NCI-H2107 (cell line): ENCODE measurements at regions not wholly inside any gene's neighbourhood (a gene's known extent, or its start where the extent isn't known, plus 50 kb on each side); places are given as distances from the start of the nearest gene placed in this dataset.

Experiments
- DNase-seq: peaks from one replicate; lab custom pipeline; 2025; lab: John Stamatoyannopoulos, UW

- DNase-seq = no peak
These were observed 120.4 kb downstream of the ACKR3 start for GRCh38 chr2:236689981-236690380.

DNA sequence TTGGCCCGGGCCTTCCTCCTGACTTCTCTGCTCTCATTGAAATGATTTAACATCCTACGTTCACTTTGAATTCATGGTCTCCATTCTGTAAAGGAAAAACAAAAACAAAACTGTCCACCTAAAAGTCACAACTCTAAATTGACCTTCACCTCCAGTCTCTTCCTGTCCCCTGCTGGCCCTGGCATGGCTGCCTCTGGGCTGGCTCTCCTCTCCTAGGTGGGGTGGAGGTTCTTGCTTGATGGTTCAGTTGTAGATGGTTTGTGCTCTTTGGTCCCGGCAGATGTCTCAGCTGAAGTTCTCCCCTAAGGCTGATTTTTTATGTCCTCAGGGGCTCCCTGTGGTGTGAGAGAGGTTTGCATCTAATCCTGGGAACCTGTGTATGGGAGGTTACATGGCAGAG is 121.1 kb downstream of the ACKR3 start:
- DNase-seq = no peak

DNA sequence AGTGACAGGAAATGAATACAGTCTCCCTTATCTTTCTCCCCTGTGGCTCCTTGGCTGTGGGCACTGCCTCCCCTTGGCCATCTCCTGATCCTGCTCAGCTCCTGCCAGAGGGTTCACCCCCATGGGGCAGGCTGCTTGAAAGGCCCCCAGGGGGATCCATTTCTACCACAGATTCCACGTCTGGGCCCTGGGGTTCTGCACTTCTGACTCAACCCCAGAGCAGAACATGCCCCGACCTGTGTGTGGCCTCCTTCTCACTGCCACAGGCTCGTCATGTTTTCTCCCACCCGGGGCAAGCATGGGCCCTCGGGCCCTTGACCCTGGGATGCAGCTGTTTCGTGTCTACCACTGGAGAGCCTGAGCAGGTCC is 122.2 kb downstream of the ACKR3 start:
- DNase-seq = no peak

- no peak for DNase-seq
These were observed 123.3 kb downstream of the ACKR3 start for GRCh38 chr2:236692937-236693336.

DNA sequence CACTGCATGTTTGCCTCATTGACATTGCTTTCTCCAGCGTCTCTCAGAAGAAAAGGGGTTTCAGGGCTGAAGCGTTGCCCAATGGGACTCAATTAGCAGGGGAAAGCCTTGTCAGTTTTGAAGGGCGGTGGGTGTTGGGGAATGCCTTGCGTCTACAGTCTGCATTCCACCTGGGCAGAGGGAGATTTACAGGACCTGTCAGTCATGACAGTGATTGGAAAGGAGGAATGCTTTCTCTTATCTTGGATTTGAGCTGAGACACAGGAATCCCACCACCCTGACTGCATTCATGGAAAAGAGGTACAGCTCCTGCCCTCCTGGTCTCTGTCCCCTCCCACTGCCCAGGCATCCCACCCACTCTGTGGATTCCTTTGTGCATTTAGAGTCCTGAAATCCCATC is 123.9 kb downstream of the ACKR3 start:
- no peak for DNase-seq

- no peak for DNase-seq
These were observed 124.7 kb downstream of the ACKR3 start for GRCh38 chr2:236694146-236694888.

- DNase-seq = no peak
These were observed 127.2 kb downstream of the ACKR3 start for GRCh38 chr2:236696834-236697233.

GRCh38 chr2:236698016-236698627 is 128.5 kb downstream of the ACKR3 start:
- DNase-seq = no peak

DNA sequence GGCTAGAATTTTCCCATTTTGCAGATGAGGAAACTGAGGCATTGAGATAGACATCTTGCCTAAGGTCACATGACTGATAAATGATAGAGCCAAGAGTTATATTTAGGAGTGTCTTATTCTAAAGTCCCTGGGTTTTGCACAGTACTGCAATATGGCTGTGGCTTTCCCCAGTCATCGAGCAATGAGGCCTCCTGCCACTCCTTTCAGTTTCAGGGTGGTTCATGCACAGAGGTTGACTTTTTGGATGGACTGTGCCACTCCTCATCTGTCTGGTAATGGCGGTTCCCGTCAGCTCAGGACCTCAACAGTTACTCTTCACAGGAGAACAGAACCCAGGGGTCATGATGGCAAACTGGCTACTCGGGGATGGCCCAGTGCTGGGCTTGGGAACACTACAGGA is 131.1 kb downstream of the ACKR3 start:
- no peak for DNase-seq

DNA sequence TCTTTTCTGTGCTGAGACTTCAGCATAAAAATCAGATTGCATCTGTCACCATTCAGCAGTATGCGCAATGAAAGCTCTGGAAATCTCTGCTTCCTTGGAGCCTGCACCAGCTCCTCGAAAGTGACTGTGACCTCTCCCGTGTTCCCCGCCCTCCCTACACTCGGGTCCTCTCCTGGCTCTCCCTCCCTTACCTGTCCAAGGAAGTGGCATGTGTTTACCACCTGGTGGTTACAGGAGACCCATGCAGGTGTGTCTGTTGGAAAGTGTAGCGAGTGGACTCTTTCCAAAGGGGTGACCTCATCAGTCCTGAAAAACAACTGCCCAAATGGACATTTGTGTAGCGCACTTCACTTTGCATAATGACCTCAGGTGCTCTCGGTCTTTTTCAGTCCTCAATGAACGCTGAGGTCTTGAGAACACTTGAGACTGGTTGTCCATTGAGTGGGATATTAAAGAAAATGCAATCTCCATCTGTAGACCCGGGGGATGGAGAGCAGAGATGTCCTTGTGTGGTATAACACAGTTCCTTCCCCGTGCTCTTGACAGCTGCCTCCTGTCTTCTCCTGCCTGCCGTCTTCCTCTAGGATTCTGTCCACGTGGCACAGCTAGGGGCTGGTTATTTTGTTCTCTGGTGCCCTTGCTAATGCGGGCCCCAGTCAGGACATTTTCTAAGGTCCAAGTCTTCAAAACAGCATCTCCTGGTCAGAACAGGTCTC is 133.2 kb downstream of the ACKR3 start:
- DNase-seq = no peak

- no peak for DNase-seq
These were observed 133.7 kb downstream of the ACKR3 start for GRCh38 chr2:236703373-236703709.

DNA sequence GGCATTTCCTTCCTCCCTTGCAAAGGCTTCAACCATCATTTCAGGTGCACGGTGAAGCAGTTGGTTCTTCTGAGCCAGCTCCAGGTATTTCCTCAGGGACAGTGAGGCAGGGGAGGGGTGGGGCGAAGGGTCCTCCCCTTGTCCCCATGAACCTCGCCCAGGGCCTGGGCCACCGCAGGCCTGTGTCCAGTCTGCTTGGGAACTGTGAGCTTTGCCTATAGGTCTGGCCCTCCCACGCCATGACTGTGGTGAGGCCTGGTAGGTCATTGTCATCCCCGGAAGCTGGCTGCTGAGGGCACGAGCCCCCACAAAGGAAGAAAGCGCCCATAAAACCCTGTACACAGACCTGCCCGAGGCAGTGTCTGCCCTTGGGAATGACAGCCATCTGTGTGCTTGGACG is 134.3 kb downstream of the ACKR3 start:
- DNase-seq = no peak

GRCh38 chr2:236704887-236705286 is 135.3 kb downstream of the ACKR3 start:
- DNase-seq = no peak

- DNase-seq = no peak
These were observed 135.9 kb downstream of the ACKR3 start for GRCh38 chr2:236705295-236706105.

GRCh38 chr2:236706288-236706687 is 136.7 kb downstream of the ACKR3 start:
- no peak for DNase-seq

DNA sequence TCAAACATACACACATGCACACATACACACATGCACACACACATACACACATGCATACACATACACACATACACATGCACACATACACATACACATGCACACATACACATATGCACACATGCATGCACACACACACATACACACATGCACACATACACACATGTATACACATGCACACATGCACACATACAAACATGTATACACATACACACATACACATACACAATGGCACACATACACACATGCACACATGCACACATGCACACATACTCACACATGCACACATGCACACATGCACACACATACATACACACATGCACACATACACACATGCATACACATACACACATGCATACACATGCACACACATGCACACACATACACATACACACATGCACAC is 137.2 kb downstream of the ACKR3 start:
- DNase-seq = no peak

GRCh38 chr2:236711440-236711839 is 141.8 kb downstream of the ACKR3 start:
- DNase-seq = no peak

GRCh38 chr2:236712304-236712703 is 142.7 kb downstream of the ACKR3 start:
- DNase-seq = no peak

DNA sequence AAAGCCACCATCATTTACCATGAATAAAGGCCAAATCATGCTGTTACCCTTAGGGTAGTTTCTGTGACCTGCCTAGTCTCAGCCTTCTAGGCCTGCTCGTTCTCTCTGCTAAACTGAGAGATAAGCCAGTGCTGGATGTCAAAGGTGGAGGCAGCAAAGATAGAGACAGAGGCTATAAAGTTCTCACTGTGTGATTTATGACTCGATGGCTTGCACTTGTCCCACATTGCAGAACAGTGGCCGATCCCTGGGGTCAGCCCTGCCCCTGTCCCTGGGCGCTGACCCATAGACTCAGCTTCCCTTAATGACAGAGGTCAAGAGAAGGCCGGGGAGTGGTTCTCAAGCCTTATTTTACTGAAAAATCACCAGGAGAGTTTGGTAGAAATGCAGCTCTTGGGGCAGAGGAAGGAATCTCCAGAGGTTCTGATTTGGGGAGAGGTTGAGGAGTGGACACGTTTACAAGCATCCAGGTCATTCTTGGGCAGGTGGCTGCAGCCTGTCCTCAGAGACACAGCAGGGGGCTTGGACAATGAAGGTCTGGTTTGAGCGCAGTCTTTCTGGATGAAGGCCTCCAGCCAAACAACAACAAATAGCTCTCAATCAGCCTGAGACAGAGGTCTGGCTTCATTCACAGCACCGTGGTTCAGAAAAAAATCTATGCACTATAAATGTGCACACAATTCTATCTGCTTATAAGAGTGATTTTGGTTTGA is 143.5 kb downstream of the ACKR3 start:
- no peak for DNase-seq

- no peak for DNase-seq
These were observed 144.5 kb downstream of the ACKR3 start for GRCh38 chr2:236714080-236714479.

GRCh38 chr2:236715077-236715476 is 145.5 kb downstream of the ACKR3 start:
- no peak for DNase-seq

DNA sequence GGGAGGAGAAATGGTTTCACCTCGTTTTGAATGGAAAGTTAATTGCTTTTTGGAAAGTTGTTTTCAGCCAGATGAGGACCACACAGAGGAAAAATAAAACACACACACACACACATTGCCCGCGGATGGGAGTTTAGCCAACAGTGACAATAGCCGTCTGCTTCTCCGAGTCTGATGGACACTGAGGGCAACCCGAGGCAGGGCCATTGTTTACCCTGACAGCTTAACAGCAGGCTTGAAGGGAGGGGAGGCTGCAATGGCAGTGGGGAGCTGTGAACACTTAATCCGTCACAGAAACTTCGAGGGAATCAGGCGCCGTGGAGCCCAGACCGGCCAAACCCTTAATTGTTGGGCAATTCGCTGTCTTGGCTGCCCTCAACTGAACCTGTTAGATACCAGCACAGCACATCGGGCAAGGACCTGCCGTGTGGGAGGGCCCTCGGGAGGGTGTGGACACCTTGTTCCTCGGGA is 145.9 kb downstream of the ACKR3 start:
- no peak for DNase-seq
